ENCODE measurements at regions not wholly inside any gene's neighbourhood (a gene's known extent, or its start where the extent isn't known, plus 50 kb on each side); places are given as distances from the start of the nearest gene placed in this dataset.

DNA sequence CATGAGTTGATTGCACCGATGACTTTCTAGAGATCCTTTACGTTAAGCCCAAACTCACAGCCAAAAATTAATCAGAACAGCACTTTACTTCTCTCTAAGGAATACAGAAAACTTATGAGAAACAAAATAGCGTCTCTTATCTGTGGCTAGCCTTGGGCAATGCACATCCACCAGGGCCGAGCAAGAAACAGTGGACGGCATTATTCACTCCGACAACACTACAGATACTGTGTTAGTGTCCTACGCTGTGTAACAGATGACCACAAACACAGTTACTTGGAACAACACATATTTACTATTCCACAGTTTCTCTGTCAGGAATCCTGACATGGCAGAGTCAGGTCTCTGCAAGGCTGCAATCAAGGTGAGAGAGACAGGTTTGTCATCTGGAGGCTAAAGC lies 598.3 kb upstream of the ADARB2 start:
- H2BK12ac ChIP-seq (ENCODE audit: low read length in 2 of 2), result no peak overlapping the region
- no peak overlapping the region for H2BK120ac ChIP-seq (ENCODE audit: low read depth, low read length)
- H3K79me1 ChIP-seq (replicated peaks; ENCODE audit: low read length, poor library complexity, severe bottlenecking), result no peaks in the 10 kb centered on the region
- no peak overlapping the region for H2BK15ac ChIP-seq (ENCODE audit: low read depth, poor library complexity, severe bottlenecking)
- WGBS, result 92% methylated on average over 6 of the region's 7 CpGs
- no peak overlapping the region for H3K27ac ChIP-seq (ENCODE audit: low read length, poor library complexity, severe bottlenecking)
- H3K9ac ChIP-seq (ENCODE audit: low read length), result no peak overlapping the region
- no peak overlapping the region for H2AK5ac ChIP-seq (ENCODE audit: low read length, severe bottlenecking)
- H3K18ac ChIP-seq (ENCODE audit: low read depth in 1 of 2, low read length in 2 of 2), result no peak overlapping the region
- no peak overlapping the region for H2AFZ ChIP-seq (ENCODE audit: low read depth, low read length)
- no peak for DNase-seq
- H3K23ac ChIP-seq (ENCODE audit: low read length in 2 of 2), result no peak overlapping the region
- no peak overlapping the region for H2BK5ac ChIP-seq (ENCODE audit: low read depth, low read length, poor library complexity, severe bottlenecking)
- no peak overlapping the region for H4K8ac ChIP-seq (ENCODE audit: low read length)
- no peaks in the 10 kb centered on the region for H3K36me3 ChIP-seq (ENCODE audit: control insufficient read depth in 1 of 2, insufficient read depth in 2 of 2, low read depth in 1 of 2, low read length in 2 of 2)
- no peaks in the 10 kb centered on the region for H3K4me1 ChIP-seq (ENCODE audit: control insufficient read depth, insufficient read depth, low read depth, low read length)
- H3K14ac ChIP-seq (ENCODE audit: low read length in 2 of 2), result no peak overlapping the region
- peaks cover 4% of the 10 kb centered on the region for H3K9me3 ChIP-seq (ENCODE audit: control insufficient read depth, low read length)
- H3K4ac ChIP-seq (ENCODE audit: low read depth in 1 of 2, low read length in 2 of 2), result no peak overlapping the region
- H3K27me3 ChIP-seq (ENCODE audit: control insufficient read depth in 1 of 2, insufficient read depth in 1 of 2, low read length in 2 of 2), result no peaks in the 10 kb centered on the region
- no peak overlapping the region for H4K91ac ChIP-seq (ENCODE audit: low read length)
- no peak overlapping the region for H3K4me3 ChIP-seq (ENCODE audit: insufficient read depth in 1 of 2, low read depth in 1 of 2, low read length in 2 of 2)
- H3K4me2 ChIP-seq (ENCODE audit: low read length, poor library complexity, severe bottlenecking), result no peak overlapping the region

DNA sequence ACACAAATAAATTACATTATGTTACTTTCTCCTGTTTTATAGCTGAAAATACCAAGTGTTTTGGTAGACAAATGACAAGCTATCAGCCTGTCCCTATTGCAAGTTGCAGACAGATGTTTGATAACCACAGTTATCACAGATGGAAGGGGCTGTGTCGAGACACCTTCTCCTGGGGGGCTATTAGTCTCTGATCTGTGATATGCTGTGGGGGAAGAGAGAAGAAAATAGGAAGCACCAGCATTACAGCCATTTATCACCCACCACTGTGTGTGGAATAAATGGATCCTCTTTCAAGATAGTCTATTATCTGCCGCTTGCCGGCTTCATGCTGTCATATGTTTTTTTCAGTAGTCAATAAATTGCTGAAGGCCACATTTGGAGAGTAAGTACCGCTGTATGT lies 597.2 kb upstream of the ADARB2 start:
- no peaks in the 10 kb centered on the region for H3K79me1 ChIP-seq (replicated peaks; ENCODE audit: low read length, poor library complexity, severe bottlenecking)
- no peaks in the 10 kb centered on the region for H3K27me3 ChIP-seq (ENCODE audit: control insufficient read depth in 1 of 2, insufficient read depth in 1 of 2, low read length in 2 of 2)
- H3K36me3 ChIP-seq (ENCODE audit: control insufficient read depth in 1 of 2, insufficient read depth in 2 of 2, low read depth in 1 of 2, low read length in 2 of 2), result no peaks in the 10 kb centered on the region
- H2BK12ac ChIP-seq (ENCODE audit: low read length in 2 of 2), result no peak overlapping the region
- no peak overlapping the region for H3K27ac ChIP-seq (ENCODE audit: low read length, poor library complexity, severe bottlenecking)
- H2AK5ac ChIP-seq (ENCODE audit: low read length, severe bottlenecking), result no peak overlapping the region
- no peaks in the 10 kb centered on the region for H3K4me1 ChIP-seq (ENCODE audit: control insufficient read depth, insufficient read depth, low read depth, low read length)
- no peak overlapping the region for H3K9ac ChIP-seq (ENCODE audit: low read length)
- H3K4ac ChIP-seq (ENCODE audit: low read depth in 1 of 2, low read length in 2 of 2), result no peak overlapping the region
- no peak overlapping the region for H3K23ac ChIP-seq (ENCODE audit: low read length in 2 of 2)
- H2BK15ac ChIP-seq (ENCODE audit: low read depth, poor library complexity, severe bottlenecking), result no peak overlapping the region
- H3K14ac ChIP-seq (ENCODE audit: low read length in 2 of 2), result no peak overlapping the region
- no peak overlapping the region for H2BK120ac ChIP-seq (ENCODE audit: low read depth, low read length)
- H3K18ac ChIP-seq (ENCODE audit: low read depth in 1 of 2, low read length in 2 of 2), result no peak overlapping the region
- no peak overlapping the region for H2BK5ac ChIP-seq (ENCODE audit: low read depth, low read length, poor library complexity, severe bottlenecking)
- H2AFZ ChIP-seq (ENCODE audit: low read depth, low read length), result no peak overlapping the region
- H3K4me3 ChIP-seq (ENCODE audit: insufficient read depth in 1 of 2, low read depth in 1 of 2, low read length in 2 of 2), result no peak overlapping the region
- H4K91ac ChIP-seq (ENCODE audit: low read length), result no peak overlapping the region
- no peak overlapping the region for H4K8ac ChIP-seq (ENCODE audit: low read length)
- 60% methylated on average over 1 of the region's 4 CpGs for WGBS
- no peak overlapping the region for H3K4me2 ChIP-seq (ENCODE audit: low read length, poor library complexity, severe bottlenecking)
- no peak for DNase-seq
- peaks cover 4% of the 10 kb centered on the region for H3K9me3 ChIP-seq (ENCODE audit: control insufficient read depth, low read length)

DNA sequence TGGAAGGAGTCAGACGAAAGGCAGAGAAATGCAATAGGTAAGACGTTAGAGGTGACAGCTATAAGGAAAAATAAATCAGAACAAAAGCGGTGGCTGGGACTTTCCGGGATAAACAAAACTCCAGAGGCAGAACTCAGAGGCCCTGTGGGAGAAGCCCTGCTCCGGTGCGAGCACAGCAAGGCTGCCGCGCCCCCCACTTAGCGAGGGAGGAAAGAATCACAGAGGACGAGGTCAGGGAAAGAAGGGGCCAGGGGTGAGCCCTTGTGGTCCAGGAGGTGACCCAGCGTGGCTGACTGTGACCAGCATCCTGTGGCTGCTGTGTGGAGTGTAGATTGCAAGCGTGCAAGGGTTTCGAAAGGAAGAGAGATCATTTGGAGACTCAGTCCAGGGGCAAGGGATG lies 591.8 kb upstream of the ADARB2 start:
- no peak overlapping the region for H3K4me2 ChIP-seq (ENCODE audit: low read length, poor library complexity, severe bottlenecking)
- H3K4me3 ChIP-seq (ENCODE audit: insufficient read depth in 1 of 2, low read depth in 1 of 2, low read length in 2 of 2), result no peak overlapping the region
- no peak overlapping the region for H3K27ac ChIP-seq (ENCODE audit: low read length, poor library complexity, severe bottlenecking)
- no peak overlapping the region for H3K14ac ChIP-seq (ENCODE audit: low read length in 2 of 2)
- H2AK5ac ChIP-seq (ENCODE audit: low read length, severe bottlenecking), result no peak overlapping the region
- H3K79me1 ChIP-seq (replicated peaks; ENCODE audit: low read length, poor library complexity, severe bottlenecking), result no peaks in the 10 kb centered on the region
- H2BK12ac ChIP-seq (ENCODE audit: low read length in 2 of 2), result no peak overlapping the region
- no peak overlapping the region for H4K8ac ChIP-seq (ENCODE audit: low read length)
- H2AFZ ChIP-seq (ENCODE audit: low read depth, low read length), result no peak overlapping the region
- no peak overlapping the region for H2BK5ac ChIP-seq (ENCODE audit: low read depth, low read length, poor library complexity, severe bottlenecking)
- H3K23ac ChIP-seq (ENCODE audit: low read length in 2 of 2), result no peak overlapping the region
- H3K36me3 ChIP-seq (ENCODE audit: control insufficient read depth in 1 of 2, insufficient read depth in 2 of 2, low read depth in 1 of 2, low read length in 2 of 2), result no peaks in the 10 kb centered on the region
- no peak overlapping the region for H3K9ac ChIP-seq (ENCODE audit: low read length)
- H4K91ac ChIP-seq (ENCODE audit: low read length), result no peak overlapping the region
- no peaks in the 10 kb centered on the region for H3K27me3 ChIP-seq (ENCODE audit: control insufficient read depth in 1 of 2, insufficient read depth in 1 of 2, low read length in 2 of 2)
- peaks cover 7% of the 10 kb centered on the region for H3K9me3 ChIP-seq (ENCODE audit: control insufficient read depth, low read length)
- H2BK120ac ChIP-seq (ENCODE audit: low read depth, low read length), result no peak overlapping the region
- no peaks in the 10 kb centered on the region for H3K4me1 ChIP-seq (ENCODE audit: control insufficient read depth, insufficient read depth, low read depth, low read length)
- DNase-seq, result no peak
- no peak overlapping the region for H3K4ac ChIP-seq (ENCODE audit: low read depth in 1 of 2, low read length in 2 of 2)
- 52% methylated on average over 13 of the region's 13 CpGs for WGBS
- H2BK15ac ChIP-seq (ENCODE audit: low read depth, poor library complexity, severe bottlenecking), result no peak overlapping the region
- H3K18ac ChIP-seq (ENCODE audit: low read depth in 1 of 2, low read length in 2 of 2), result no peak overlapping the region

DNA sequence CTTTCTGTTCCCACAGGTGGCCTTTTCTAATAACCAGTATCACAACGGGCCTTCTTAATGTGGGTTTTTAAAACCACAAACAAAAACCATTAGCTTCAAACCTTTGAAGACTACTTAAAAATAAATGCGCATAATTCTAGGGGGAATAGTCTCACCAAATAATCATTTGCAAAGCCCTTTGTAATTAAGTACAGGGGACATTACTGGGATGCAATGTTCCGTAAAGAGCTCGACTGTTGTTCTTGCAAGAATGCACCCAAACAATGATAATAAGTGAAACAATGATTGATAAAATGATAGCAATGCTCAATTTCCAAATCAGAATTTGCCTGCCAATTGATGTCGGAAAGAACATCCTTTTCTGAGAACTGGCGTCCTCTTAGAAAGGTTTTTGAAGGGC lies 589.1 kb upstream of the ADARB2 start:
- Histone ChIP-seq H3K9ac (ENCODE audit: low read length) (no peak overlapping the region), H2BK12ac (ENCODE audit: low read length in 2 of 2) (no peak overlapping the region)
- WGBS, result 85% methylated on average over 5 of the region's 6 CpGs

More for the DNA sequence above, 589.1 kb upstream of the ADARB2 start:
- no peak overlapping the region for H2AFZ ChIP-seq (ENCODE audit: low read depth, low read length)
- peaks cover 11% of the 10 kb centered on the region for H3K9me3 ChIP-seq (ENCODE audit: control insufficient read depth, low read length)
- no peaks in the 10 kb centered on the region for H3K27me3 ChIP-seq (ENCODE audit: control insufficient read depth in 1 of 2, insufficient read depth in 1 of 2, low read length in 2 of 2)
- H4K8ac ChIP-seq (ENCODE audit: low read length), result no peak overlapping the region
- H4K91ac ChIP-seq (ENCODE audit: low read length), result no peak overlapping the region
- H2AK5ac ChIP-seq (ENCODE audit: low read length, severe bottlenecking), result no peak overlapping the region
- H2BK15ac ChIP-seq (ENCODE audit: low read depth, poor library complexity, severe bottlenecking), result no peak overlapping the region
- no peak overlapping the region for H3K14ac ChIP-seq (ENCODE audit: low read length in 2 of 2)
- no peak overlapping the region for H2BK120ac ChIP-seq (ENCODE audit: low read depth, low read length)
- H2BK5ac ChIP-seq (ENCODE audit: low read depth, low read length, poor library complexity, severe bottlenecking), result no peak overlapping the region
- H3K4ac ChIP-seq (ENCODE audit: low read depth in 1 of 2, low read length in 2 of 2), result no peak overlapping the region
- H3K36me3 ChIP-seq (ENCODE audit: control insufficient read depth in 1 of 2, insufficient read depth in 2 of 2, low read depth in 1 of 2, low read length in 2 of 2), result no peaks in the 10 kb centered on the region
- no peak overlapping the region for H3K27ac ChIP-seq (ENCODE audit: low read length, poor library complexity, severe bottlenecking)
- no peaks in the 10 kb centered on the region for H3K4me1 ChIP-seq (ENCODE audit: control insufficient read depth, insufficient read depth, low read depth, low read length)
- H3K79me1 ChIP-seq (replicated peaks; ENCODE audit: low read length, poor library complexity, severe bottlenecking), result no peaks in the 10 kb centered on the region
- H3K4me2 ChIP-seq (ENCODE audit: low read length, poor library complexity, severe bottlenecking), result no peak overlapping the region
- H3K18ac ChIP-seq (ENCODE audit: low read depth in 1 of 2, low read length in 2 of 2), result no peak overlapping the region
- no peak overlapping the region for H3K23ac ChIP-seq (ENCODE audit: low read length in 2 of 2)
- no peak overlapping the region for H3K4me3 ChIP-seq (ENCODE audit: insufficient read depth in 1 of 2, low read depth in 1 of 2, low read length in 2 of 2)
- no peak for DNase-seq

Measured in mesenchymal stem cell (in vitro differentiated cells and primary cell).